GM18526 (cell line): ENCODE measurements at regions not wholly inside any gene's neighbourhood (a gene's known extent, or its start where the extent isn't known, plus 50 kb on each side); places are given as distances from the start of the nearest gene placed in this dataset.

Experiments used
- POLR2A ChIP-seq: IDR thresholded peaks from 3 replicates; pipeline ENCODE4 v1.6.1; 2011; ENCODE audit not compliant: insufficient read length; ENCODE audit errors: extremely low read depth

DNA sequence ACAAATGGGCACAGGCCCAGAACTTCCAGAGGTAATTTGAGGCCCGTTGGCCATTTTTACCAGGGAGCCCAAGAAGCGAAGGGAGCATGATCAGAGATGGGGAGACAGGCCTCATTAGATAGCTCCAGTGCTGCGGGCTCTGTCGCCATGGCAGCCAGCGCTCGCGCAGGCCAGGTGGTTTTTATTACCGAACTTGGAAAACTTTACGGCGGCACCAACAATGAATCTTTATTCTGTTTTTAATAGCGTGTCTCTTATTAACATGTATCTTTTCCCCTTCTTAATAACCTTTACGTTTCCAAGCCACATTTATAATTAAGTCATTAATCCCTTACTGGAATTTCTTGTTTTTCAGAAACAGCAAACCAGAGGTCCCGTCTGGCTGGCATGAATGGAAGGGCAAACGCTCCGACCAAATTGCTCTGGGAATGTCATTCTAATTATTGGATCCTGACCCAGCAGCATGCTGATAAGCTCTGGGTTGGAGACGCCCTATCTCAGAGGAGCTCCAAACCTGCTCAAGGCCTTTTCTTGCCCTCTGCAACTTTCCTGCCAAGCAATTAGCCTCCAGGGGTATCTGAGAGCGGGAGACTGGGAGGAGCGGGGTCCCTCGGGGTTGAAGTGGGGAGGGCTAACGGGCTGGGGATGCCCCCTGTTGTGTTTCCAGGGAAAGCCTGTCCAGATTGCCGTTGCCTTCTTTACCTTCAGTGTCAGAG is 256.4 kb downstream of the TLE3 start:
- no peak for TF ChIP-seq POLR2A

DNA sequence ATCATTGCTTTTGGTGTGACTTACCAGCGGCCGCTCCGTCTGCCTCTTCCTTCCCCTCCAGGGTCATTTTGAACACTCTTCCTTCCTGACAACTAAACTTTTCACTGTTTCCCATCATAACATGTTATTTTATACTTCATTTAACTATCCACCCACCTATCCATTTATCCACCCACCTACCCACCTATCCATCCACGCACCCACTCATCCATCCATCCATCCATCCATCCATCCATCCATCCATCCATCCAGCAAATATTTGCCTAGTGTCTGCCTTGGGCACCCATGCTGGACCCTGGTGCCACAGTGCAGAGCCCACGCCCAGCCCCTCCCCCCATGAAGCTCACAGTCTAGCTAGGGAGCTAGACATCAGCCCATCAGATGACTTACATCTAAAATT is 254.9 kb downstream of the TLE3 start:
- TF ChIP-seq POLR2A: no peak

DNA sequence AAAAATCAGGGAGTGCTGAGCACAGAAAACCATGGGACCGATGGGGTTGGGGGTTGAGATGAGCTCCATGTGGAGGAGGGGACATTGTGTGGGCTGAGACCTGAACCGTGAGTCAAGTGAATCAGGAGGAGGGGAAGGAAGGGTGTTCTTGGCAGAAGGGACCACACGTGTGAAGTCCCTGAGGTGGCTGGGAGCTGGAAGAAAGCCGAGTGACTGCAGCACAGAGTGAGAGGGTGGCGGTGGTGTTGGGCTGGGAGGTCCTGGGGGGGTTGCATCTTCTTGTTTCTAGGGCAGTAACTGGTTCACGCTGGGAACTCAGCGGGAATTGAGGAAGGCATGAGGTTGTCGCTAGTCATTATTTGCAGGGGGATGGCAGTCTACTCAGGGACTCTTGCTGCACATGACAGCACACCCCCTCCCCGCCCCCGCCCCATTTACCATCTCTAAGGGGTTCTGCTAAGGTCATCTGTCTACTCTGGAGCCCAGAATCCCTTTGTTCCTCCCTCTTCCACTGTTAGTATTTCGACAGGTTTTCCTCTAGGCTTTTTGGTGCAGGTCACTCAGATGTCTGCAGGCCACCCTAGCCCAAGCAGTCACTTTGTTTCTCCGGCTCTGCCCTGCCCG is 254.3 kb downstream of the TLE3 start:
- no peak for TF ChIP-seq POLR2A

DNA sequence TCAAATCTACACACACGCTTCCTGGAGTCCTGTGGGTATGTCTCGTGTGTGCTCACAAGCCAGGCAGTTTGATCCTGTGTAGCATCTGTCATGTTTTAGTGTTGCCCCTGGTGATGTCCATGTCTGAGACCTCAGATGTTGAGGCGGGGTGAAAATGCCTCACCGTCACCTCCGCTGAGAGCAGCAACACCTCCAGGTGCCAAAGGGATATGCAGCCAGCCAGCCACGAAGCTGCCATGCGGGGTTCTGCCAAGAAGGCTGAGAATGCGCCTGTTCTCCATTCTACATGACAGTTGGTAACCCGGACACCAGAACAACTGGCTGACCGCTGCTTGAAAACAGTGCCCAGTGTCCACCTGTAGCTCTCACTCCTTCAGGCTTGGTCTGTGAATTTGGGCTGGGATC is 253.8 kb downstream of the TLE3 start:
- TF ChIP-seq POLR2A: no peak

DNA sequence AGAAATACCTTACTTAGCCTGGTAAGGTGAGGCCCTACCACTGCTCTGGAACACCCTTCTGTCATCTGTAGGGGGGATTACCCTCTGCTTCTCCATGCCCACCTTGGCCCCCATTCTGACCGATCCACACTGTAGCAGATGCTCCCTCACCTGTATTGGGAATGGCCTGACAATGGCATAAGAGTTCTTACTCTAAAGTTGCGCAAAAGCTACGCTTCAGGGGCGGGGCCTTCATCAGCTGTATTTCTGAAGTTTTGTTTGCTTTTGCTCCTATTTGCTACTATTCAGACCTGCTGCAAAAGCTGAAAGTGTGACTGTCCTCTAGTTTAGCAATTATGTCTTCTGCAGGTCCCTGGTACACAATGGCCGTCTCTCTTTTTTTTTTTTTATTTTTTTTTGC is 252.6 kb downstream of the TLE3 start:
- no peak for TF ChIP-seq POLR2A

DNA sequence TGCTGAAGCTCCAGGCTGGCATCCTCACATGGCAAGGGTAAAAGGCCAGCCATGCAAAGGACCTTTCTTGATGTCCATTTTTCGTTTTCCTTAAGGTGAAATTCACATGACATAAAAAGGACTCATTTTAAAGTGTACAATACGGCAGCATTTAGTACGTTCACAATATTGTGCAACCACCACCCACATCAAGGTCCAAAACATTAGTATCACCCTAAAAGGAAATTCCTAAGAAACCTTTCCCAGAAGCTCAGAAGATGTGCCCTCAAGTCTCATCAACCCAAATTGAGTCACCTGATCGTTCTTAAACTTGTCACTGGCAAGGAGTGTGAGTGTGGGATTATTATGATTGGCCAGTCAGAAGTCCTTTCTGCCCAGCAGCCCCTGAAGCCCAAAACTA is 250.1 kb downstream of the TLE3 start:
- no peak for TF ChIP-seq POLR2A

DNA sequence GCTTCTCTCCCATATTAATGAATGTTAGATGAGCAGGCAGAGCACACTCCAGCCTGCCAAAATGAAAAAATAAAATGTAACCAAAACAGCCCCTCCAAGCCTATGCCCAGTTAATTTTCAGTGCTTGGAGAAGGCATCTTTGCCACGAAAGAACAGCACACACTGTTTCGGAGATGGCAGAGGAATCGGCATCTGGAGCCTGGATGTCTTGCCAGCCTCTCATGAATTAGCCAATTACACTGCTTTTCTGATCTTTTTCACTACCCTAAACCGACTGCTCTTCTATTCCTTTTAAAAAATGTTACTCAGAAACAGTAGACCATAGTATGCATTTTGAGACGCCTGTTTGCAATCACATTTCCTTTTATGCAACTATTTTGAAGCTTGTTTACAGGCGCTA is 249.6 kb downstream of the TLE3 start:
- no peak for TF ChIP-seq POLR2A

DNA sequence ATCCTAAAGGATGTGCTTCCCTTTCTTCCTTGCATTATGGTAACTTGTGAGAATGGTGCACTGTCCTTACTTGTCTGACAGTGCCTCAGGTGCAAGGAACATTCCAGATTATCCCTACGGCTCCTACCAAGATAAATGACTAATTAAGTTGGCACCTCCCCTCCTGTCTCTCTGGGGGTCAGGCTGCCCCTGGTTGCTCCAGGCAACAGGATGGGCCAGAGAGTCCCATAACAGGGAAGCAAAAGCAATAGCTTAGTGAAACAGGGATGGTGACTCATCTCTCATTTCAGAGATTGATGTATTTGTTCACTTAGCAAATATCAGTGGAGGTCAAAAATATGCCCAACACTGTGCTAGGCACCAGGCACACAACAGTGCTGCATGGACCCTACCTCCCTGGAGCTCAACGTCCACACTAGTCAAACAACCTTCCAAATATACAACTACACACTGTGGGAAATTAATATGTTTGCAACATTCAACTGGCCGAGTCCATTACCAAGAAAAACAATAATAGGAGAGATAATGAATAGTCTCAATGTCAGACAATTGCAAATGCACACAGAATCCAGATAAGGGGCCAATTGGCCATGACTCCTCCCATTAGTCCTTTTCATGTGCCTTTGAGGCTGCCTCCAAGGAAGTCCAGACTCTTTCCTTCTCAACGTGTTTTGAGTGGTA is 249.0 kb downstream of the TLE3 start:
- TF ChIP-seq POLR2A: no peak

DNA sequence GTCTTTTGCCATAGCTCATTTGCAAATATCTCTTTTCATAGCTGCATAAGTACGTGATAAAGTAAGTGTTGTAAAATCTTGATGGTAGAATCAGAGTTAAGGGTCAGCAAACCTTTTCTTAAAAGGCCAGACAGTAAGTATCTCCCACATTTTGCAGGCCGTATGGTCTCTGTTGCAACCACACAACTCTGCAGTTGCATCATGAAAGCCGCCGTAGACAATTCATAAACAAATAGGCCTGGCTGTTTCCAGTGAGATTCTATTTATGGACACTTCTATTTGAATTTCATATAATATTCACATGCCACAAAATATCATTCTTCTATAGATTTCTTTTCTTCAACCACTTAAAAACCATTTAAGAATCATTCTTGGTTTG is 248.5 kb downstream of the TLE3 start:
- no peak for TF ChIP-seq POLR2A

DNA sequence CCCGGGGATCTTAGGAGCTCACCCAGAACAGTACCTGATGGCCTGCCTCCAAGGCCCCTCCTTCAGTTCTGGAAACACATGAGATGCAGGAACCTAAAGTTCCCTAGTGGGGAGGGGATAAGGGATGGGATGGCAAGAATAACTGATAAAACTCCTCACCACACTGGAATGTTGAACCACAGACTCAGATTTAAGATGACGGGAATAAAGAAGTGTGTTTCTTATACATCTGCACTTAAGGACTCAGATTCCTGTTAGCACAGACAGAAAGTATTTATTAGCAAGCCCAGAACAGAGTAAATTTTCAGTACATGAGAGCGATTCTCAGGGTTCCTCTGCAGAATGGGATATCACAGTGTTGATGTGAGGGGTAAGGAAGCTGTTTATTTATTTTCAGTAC is 245.2 kb downstream of the TLE3 start:
- TF ChIP-seq POLR2A: no peak

DNA sequence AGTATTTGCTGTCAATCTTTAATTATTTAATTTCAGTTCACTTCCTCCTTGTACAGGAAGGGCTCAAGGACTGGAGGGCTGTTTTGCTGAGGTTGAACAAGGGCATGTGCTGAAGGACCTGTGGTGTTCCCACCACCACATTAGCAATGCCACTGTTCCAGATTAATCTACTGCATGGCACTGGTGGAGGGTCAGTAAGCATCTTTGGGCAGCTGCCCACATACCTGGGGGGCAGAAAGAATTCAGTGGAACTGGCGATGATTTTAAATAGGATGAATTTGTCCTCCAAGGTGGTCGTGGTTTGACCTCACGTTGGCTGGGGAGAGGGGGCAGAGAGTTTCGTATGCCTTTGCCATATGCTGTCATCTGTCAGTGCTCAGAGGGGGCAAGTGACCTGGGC is 244.8 kb downstream of the TLE3 start:
- no peak for TF ChIP-seq POLR2A

DNA sequence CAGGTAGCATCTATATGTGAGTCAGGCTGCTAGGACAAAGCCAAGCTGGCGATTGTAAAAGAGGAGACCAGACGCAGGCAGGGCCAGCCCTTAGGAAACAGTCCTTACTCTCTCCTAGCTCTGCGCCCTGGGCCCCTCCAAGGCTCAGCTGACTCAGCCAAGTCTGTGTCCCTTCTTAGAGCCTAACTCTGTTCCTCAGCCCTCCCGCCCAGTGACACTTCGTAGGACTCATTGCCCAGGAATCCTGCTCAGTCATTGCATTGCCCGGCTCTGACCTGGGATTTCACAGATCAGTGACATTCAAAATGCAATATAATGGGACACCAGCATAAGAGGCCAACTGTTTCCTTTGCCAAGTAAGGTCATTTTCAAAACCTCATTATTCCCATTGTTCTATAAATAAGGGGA is 244.2 kb downstream of the TLE3 start:
- no peak for TF ChIP-seq POLR2A

DNA sequence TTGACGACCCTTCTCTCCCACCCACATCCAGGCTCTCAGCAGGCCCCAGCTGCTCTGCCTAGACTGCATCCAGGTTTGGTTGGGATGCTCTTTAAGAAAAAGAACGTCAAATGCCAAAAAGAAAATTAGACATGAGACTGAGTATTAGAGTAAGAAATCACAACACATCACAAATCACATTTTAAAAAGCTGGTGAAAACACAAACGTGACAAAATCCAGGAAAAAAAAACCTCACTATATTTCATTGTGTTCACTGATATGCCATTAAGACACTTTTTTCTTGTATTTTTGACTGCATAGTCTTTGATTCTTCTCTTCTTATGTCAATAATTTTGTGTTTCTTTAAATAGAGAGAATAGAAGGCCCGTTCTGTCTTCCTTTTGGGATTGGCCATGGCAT is 243.7 kb downstream of the TLE3 start:
- TF ChIP-seq POLR2A: no peak

DNA sequence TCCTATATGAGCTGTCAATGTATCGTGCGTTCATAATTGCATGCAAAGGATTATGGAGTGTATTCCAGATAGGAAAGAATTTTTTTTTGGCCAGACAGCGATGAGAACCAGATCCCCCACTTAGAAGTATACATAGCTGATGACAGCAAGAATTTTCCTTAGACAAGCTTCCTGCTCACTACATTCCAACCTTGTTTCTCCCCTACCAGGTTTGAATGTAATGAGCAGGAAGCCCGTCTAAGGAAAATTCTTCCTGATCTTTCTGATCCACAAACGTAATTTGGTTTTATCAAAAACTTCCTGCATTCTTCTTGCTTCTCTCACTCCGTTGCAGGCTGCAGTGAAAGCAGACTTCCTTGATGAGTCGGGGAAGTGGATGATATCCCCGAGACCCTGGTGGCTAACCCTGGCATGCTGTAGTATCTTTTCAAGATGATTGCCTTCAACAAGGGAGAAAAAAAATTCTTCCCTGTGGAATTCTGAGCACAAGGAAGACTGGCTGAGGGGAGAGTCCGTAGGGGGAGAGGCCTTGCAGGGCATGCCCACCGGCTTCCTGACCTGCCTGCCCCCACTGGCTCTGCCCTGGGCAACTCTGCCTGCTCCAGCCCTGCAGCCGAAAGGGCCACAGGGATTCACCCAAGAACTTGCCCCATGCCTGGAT is 243.1 kb downstream of the TLE3 start:
- no peak for TF ChIP-seq POLR2A

DNA sequence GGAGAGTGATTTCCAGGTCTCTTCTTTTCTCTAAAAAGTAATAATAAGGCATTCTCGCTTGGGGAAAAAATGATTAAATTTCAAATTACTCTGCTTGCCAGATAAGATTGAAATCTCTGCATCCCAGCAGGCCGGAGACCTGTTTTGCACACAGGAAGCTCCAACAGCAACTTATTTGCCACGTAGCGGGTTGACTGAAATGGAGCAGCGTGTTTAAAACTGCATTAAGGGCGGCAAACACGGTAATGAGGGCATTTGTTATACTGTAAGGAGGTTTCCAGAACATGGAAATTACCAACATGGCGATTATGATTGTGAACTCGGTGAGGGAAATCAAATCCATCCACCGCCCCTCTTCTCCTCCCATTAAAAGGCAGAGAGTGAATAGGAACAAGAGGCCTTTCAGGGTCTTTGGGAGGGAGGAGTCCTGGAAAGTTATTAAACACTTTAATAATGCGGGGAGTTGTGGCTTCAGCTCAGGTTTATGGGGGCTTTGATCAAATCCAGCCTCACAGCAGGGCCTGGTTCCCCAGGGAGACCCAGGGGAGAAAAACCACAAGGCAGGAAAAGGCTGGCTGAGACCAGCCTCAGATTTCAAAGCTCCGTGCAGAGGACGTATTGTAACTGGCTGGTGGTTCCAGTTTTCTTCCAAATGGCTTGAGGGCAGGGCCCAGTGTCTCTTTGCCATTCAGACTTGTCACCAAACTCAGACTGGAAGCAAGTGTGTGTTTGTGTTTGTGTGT is 242.3 kb downstream of the TLE3 start:
- TF ChIP-seq POLR2A: no peak

DNA sequence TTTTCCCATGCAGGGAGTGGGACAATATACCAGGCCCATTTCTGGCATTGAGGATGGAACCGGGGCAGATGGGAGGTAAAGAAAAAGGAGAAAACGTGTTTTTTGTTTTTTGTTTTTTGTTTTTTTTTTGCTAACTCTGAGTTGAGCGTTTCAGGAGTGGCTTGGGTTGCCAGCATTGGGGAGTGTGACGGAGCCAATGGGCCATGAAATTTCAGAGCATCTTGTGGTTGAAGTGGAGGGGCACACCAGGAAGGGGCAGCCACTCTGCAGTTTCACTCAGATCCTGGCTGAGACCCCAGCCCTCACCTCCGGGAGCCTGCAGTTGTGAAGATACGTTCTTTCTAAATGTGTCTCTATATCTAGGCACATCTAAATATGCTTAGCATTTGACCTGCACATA is 240.5 kb downstream of the TLE3 start:
- TF ChIP-seq POLR2A: no peak
